ENCODE measurements at regions not wholly inside any gene's neighbourhood (a gene's known extent, or its start where the extent isn't known, plus 50 kb on each side); places are given as distances from the start of the nearest gene placed in this dataset.

DNA sequence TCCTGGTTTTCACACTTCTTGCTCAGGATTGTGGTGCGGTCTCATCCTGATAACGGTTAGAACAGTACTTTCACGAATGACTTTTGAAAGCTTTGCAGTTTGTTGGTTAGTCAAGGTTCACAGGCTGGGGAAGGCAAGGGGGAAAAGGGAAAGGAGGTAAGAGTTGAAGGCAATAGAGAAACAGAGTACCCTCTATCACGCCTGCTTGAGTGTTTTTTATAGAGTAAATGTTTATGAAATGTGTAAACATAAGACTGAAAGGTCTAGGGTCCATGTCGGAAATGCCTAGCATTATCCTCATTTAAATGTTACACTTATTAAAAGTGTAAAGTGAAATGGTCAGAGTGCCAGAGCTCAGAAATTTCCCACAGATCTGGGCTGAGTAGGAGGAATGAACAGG, 167.4 kb downstream of the URB2 start:
- Histone ChIP-seq H2AFZ (ENCODE audit: low read length) (no peak overlapping the region), H3K4me2 (ENCODE audit: insufficient read depth in 1 of 2, low read depth in 2 of 2, low read length in 2 of 2) (no peak overlapping the region), H3K9ac (replicated peaks in 1 of 4; ENCODE audit: extremely low read depth in 1 of 4, low read depth in 3 of 4, low read length in 3 of 4) (no peak overlapping the region), H3K79me1 (ENCODE audit: low read depth, low read length) (no peaks in the 10 kb centered on the region), H2AK5ac (ENCODE audit: low read depth, low read length) (no peak overlapping the region), H3K23me2 (ENCODE audit: low read depth, low read length) (no peaks in the 10 kb centered on the region), H3K23ac (ENCODE audit: insufficient read length) (no peak overlapping the region), H3K18ac (ENCODE audit: extremely low read depth, low read length) (no peak overlapping the region), H2BK5ac (ENCODE audit: low read depth, low read length) (no peak overlapping the region), H3K79me2 (ENCODE audit: control insufficient read depth in 1 of 2, insufficient read depth in 2 of 2, low read length in 2 of 2) (no peaks in the 10 kb centered on the region), H4K20me1 (replicated peaks in 1 of 2; ENCODE audit: control insufficient read depth in 1 of 2, insufficient read depth in 2 of 2, low read length in 2 of 2) (no peaks in the 10 kb centered on the region), H3K56ac (replicated peaks; ENCODE audit: insufficient read length, low read depth, low read length) (no peak overlapping the region), H4K8ac (ENCODE audit: extremely low read depth, insufficient read depth, low read length) (no peak overlapping the region), H2BK120ac (replicated peaks; ENCODE audit: low read depth, low read length) (no peak overlapping the region), H3K4me1 (replicated peaks in 1 of 4; ENCODE audit: control insufficient read depth in 3 of 4, insufficient read depth in 4 of 4, low read length in 3 of 4) (no peaks in the 10 kb centered on the region; a peak in 1 of 7 replicates), H3K27me3 (replicated peaks in 1 of 4; ENCODE audit: control insufficient read depth in 3 of 4, extremely low read depth in 1 of 4, insufficient read depth in 3 of 4, low read length in 3 of 4) (no peaks in the 10 kb centered on the region), H3K27ac (ENCODE audit: low read depth, low read length) (no peak overlapping the region), H2BK15ac (ENCODE audit: low read length) (no peak overlapping the region), H3K36me3 (ENCODE audit: control insufficient read depth in 2 of 4, insufficient read depth in 4 of 4, low read length in 3 of 4) (no peaks in the 10 kb centered on the region), H2BK20ac (ENCODE audit: low read length) (no peak overlapping the region), H3K14ac (ENCODE audit: insufficient read length) (no peak overlapping the region), H3K4ac (replicated peaks; ENCODE audit: insufficient read length, low read depth, low read length) (no peak overlapping the region), H3K9me3 (ENCODE audit: insufficient read depth in 2 of 2, low read depth in 1 of 2, low read length in 1 of 2) (no peaks in the 10 kb centered on the region), H4K91ac (replicated peaks; ENCODE audit: insufficient read length, low read length) (no peak overlapping the region), H4K5ac (ENCODE audit: insufficient read length, low read depth, low read length) (no peak overlapping the region), H2BK12ac (ENCODE audit: low read depth, low read length) (no peak overlapping the region), H3K4me3 (ENCODE audit: extremely low read depth in 1 of 4, insufficient read depth in 2 of 4, low read depth in 3 of 4, low read length in 4 of 4) (no peak overlapping the region)
- CTCF ChIA-PET (ENCODE audit: partially characterized antibody) = interaction anchor here (0.7 to 1.0 kb wide), 3 partner anchors 20 to 278 kb away, joined by 3 read pairs; no protein-coding TSS in a partner anchor
- WGBS, 2 experiments (ENCODE audit: extremely low coverage in 1 of 2, insufficient coverage in 1 of 2, insufficient read length in 1 of 2, insufficient replicate concordance in 2 of 2, low coverage in 1 of 2, low lambda C conversion rate in 2 of 2, missing lambda C conversion rate in 1 of 2) = 90% methylated on average over 5 of the region's 5 CpGs; no CpG with 5 or more reads in 1 of the 2 experiments
- FAIRE-seq (no peak), DNase-seq (ENCODE audit: low read depth in 1 of 2, low spot score in 2 of 2) (no peak)
- POLR2A ChIA-PET (ENCODE audit: partially characterized antibody) = no interaction called here
- TF ChIP-seq TAF7 (optimal IDR thresholded peaks at IDR 0.05; ENCODE audit: borderline replicate concordance, low read depth, low read length) = no peak
- TF ChIP-seq SP1 (IDR thresholded peaks at IDR 0.05; ENCODE audit: low read depth, low read length) = no peak
- TF ChIP-seq RAD21 (IDR thresholded peaks at IDR 0.05 in 1 of 2, conservative IDR thresholded peaks at IDR 0.05 in 1 of 2; ENCODE audit: low read depth in 2 of 2, low read length in 2 of 2) = no peak
- no peak for TF ChIP-seq EZH2 (IDR thresholded peaks at IDR 0.05; ENCODE audit: low read depth, low read length, severe bottlenecking)
- TF ChIP-seq FOSL1 (IDR thresholded peaks at IDR 0.05; ENCODE audit: insufficient read depth, low read depth, low read length) = no peak
- no peak for TF ChIP-seq RXRA (IDR thresholded peaks at IDR 0.05; ENCODE audit: insufficient read depth, low read depth, low read length)
- no peak for TF ChIP-seq RBBP5 (IDR thresholded peaks at IDR 0.05; ENCODE audit: borderline replicate concordance, low read depth, low read length)
- TF ChIP-seq CHD1 (IDR thresholded peaks at IDR 0.05; ENCODE audit: low read depth, low read length) = no peak
- no peak for TF ChIP-seq POU5F1 (IDR thresholded peaks at IDR 0.05; ENCODE audit: low read depth, low read length)
- TF ChIP-seq SRF (IDR thresholded peaks at IDR 0.05; ENCODE audit: low read depth, low read length) = no peak
- no peak for TF ChIP-seq SIN3A (conservative IDR thresholded peaks at IDR 0.05 in 1 of 2, IDR thresholded peaks at IDR 0.05 in 1 of 2; ENCODE audit: low read depth in 1 of 2, low read length in 2 of 2)
- no peak for TF ChIP-seq MAFK (IDR thresholded peaks at IDR 0.05; ENCODE audit: low read depth, low read length)
- no peak for TF ChIP-seq HDAC6 (IDR thresholded peaks at IDR 0.05; ENCODE audit: low read depth, low read length)
- no peak for TF ChIP-seq RFX5 (IDR thresholded peaks at IDR 0.05; ENCODE audit: borderline replicate concordance, low read depth, low read length)
- no peak for TF ChIP-seq NANOG (IDR thresholded peaks at IDR 0.05; ENCODE audit: insufficient read depth, low read depth, low read length, poor library complexity, severe bottlenecking)
